Sigmoid colon (tissue), 6 donors: ENCODE measurements at regions not wholly inside any gene's neighbourhood (a gene's known extent, or its start where the extent isn't known, plus 50 kb on each side); places are given as distances from the start of the nearest gene placed in this dataset.

Experiments
- DNase-seq: peaks from one replicate; pipeline ENCODE4 v3.0.0-alpha.2; 2019
- H3K27ac ChIP-seq, 4 donors: fragments of 200-600 bp; sonication (generic); one replicate each; pipeline ENCODE4 v1.5.1; 2016 to 2019; ENCODE audit warnings: mild to moderate bottlenecking in 1 of 4
- H3K27me3 ChIP-seq, 3 donors: fragments of 200-600 bp; sonication (generic); one replicate each; pipeline ENCODE4 v1.5.1; 2019; ENCODE audit warnings: mild to moderate bottlenecking in 1 of 3
- H3K36me3 ChIP-seq, 4 donors: fragments of 200-600 bp; sonication (generic); one replicate each; pipeline ENCODE4 v1.5.1; 2016 to 2019
- H3K4me1 ChIP-seq, 4 donors: fragments of 200-600 bp; sonication (generic); one replicate each; pipeline ENCODE4 v1.5.1; 2017 to 2019
- H3K4me3 ChIP-seq, 4 donors: fragments of 200-600 bp; sonication (generic); one replicate each; pipeline ENCODE4 v1.5.1; 2017 to 2019; ENCODE audit warnings: mild to moderate bottlenecking in 2 of 4, moderate library complexity in 1 of 4
- H3K9me3 ChIP-seq, 4 donors: fragments of 200-600 bp in 3 of 4; sonication (generic) in 3 of 4; one replicate each; pipeline versions ENCODE4 v1.5.1 to v1.6.1; 2013 to 2019
- CTCF ChIP-seq, 4 experiments: fragments of 450-650 bp in 3 of 4; fragments of 200-600 bp in 1 of 4; IDR thresholded peaks; one replicate each; pipeline ENCODE4 v1.5.1; 2016 to 2019; ENCODE audit warnings: antibody characterized with exemption in 4 of 4, mild to moderate bottlenecking in 3 of 4, moderate library complexity in 2 of 4
- EP300 ChIP-seq, 4 donors: sonication (generic); formaldehyde crosslinking; IDR thresholded peaks; one replicate each; pipeline ENCODE4 v1.6.1; 2017; ENCODE audit warnings: antibody characterized with exemption in 4 of 4
- POLR2A ChIP-seq, 2 donors: fragments of 450-650 bp; IDR thresholded peaks; one replicate each; pipeline ENCODE4 v1.6.1; 2016; ENCODE audit warnings: antibody characterized with exemption in 2 of 2, mild to moderate bottlenecking in 2 of 2, moderate library complexity in 2 of 2
- POLR2AphosphoS5 ChIP-seq, 4 donors: sonication (generic); formaldehyde crosslinking; IDR thresholded peaks; one replicate each; pipeline ENCODE4 v1.6.1; 2017; ENCODE audit warnings: antibody characterized with exemption in 4 of 4
- WGBS, 2 donors: extraction: QIAGEN DNeasy Blood & Tissue Kit; methylation state at CpG; one replicate each; pipeline ENCODE4 v1.1.7; 2013; 5-methylcytosine and 5-hydroxymethylcytosine counted together
- intact Hi-C: fragments of 100-400 bp; cut with DNase I; formaldehyde crosslinking; loops from one replicate; pipeline ENCODE4 v1.15.1; 2023
- donor health status: healthy with polysubstance abuse.
- donor health status: healthy.

DNA sequence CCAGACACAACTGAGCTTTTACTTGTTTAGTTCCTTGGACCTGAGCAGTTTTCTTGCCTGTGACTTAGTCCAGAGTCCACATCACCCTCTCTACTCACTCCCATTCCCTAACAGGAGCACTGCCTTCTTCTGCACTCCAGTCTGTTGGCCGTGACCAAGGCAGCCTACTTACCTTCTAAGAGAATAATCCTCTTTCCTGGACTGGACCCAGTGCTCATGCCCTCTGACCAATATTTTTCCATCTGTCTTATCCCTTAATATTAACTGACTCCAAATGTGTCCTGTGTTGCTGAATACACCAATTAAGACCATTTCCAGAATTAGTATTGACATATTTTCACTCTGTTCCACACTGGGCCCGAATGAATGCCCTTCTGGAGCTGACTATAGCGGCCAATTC is 681.0 kb upstream of the KIF2B start:
- peaks cover 0 to under 1% (median 0%) of the 10 kb centered on the region in 4 donors for H3K4me1 ChIP-seq
- H3K27me3 ChIP-seq: no peaks in the 10 kb centered on the region
- no peak overlapping the region for H3K4me3 ChIP-seq
- intact Hi-C loops: no loop called here
- no peaks in the 10 kb centered on the region for H3K36me3 ChIP-seq
- no peak for TF ChIP-seq POLR2AphosphoS5 (IDR thresholded peaks at IDR 0.05)
- TF ChIP-seq CTCF (IDR thresholded peaks at IDR 0.05): no peak
- no peak for TF ChIP-seq EP300 (IDR thresholded peaks at IDR 0.05)
- TF ChIP-seq POLR2A (IDR thresholded peaks at IDR 0.05): no peak
- no peak overlapping the region for H3K27ac ChIP-seq
- H3K9me3 ChIP-seq: no peaks in the 10 kb centered on the region
- WGBS, 2 donors: 86 to 91% methylated on average over 3 of the region's 3 CpGs
- DNase-seq: no peak

DNA sequence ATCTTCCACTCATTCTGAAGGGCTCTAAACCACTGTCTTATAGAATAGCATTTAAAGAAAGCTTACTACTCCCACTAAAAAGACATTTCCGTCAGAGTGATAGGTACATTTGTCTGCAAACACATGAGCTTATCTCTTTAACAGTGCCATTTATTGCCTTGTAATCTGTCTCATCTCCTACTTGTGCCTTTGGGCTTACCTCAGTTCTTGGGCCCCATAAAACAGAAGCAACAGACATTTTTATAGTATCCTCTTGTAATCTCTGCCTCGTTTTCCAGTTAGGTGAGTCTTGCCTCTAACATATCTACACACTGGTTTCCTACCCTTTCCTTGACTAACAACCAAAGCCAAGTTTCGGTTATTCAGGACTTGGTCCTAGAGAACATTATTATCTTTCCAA is 681.4 kb upstream of the KIF2B start:
- peaks cover 0 to 5% (median 0%) of the 10 kb centered on the region in 4 donors for H3K4me1 ChIP-seq
- H3K27ac ChIP-seq: no peak overlapping the region
- 27 to 47% methylated on average over 3 of the region's 3 CpGs for WGBS, 2 donors
- no peak for TF ChIP-seq EP300 (IDR thresholded peaks at IDR 0.05)
- TF ChIP-seq POLR2A (IDR thresholded peaks at IDR 0.05): no peak
- no peak for TF ChIP-seq CTCF (IDR thresholded peaks at IDR 0.05)
- TF ChIP-seq POLR2AphosphoS5 (IDR thresholded peaks at IDR 0.05): no peak
- no peak for DNase-seq
- no peaks in the 10 kb centered on the region for H3K27me3 ChIP-seq
- H3K4me3 ChIP-seq: no peak overlapping the region
- intact Hi-C loops: no loop called here
- H3K9me3 ChIP-seq: no peaks in the 10 kb centered on the region
- no peaks in the 10 kb centered on the region for H3K36me3 ChIP-seq

DNA sequence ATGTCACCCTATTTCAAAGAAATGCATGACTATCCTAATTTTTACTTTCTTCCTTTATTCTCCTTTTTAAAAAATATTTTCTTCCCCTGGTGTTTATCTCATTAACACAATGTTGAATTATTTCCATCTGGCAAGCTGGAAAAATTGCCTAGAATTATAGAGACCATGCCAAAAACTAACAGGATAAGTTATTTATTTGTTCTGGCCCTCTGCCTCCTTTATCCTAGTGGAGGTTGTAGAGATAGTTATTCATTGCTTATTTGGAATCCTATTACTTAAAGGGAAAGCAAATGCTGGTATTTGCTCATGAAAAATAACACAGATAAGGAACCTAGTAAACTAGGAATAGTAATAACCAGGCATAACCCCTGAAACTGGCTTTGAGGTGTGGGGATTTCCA is 684.9 kb upstream of the KIF2B start:
- Histone ChIP-seq H3K4me1 (peaks cover 0 to 29% (median 0%) of the 10 kb centered on the region in 4 donors), H3K27me3 (no peaks in the 10 kb centered on the region), H3K9me3 (no peaks in the 10 kb centered on the region), H3K36me3 (no peaks in the 10 kb centered on the region), H3K27ac (no peak overlapping the region), H3K4me3 (no peak overlapping the region)
- no peak for DNase-seq
- TF ChIP-seq CTCF (IDR thresholded peaks at IDR 0.05) (no peak), EP300 (IDR thresholded peaks at IDR 0.05) (no peak), POLR2AphosphoS5 (IDR thresholded peaks at IDR 0.05) (no peak), POLR2A (IDR thresholded peaks at IDR 0.05) (no peak)
- intact Hi-C loops: no loop called here

DNA sequence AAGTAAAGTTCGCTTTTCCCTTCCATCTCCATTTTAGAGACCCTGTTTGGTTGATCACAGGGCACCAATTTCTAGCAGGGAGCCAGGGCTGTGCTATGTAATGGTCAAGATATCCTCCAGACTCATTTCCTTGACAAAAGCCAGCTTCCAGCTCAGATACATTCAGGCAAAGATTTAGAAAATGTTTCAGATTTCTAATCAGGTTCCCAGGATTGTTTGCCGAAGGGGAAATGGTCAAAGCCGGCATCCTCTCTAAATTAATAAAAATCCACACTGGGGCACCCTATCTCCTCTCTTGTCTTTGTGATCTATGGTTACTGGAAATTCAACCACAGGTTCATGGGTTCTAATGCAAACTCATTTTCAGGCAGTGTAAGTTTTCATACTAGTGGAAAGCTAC is 686.8 kb upstream of the KIF2B start:
- Histone ChIP-seq H3K27me3 (no peaks in the 10 kb centered on the region), H3K4me3 (no peak overlapping the region), H3K9me3 (no peaks in the 10 kb centered on the region), H3K36me3 (no peaks in the 10 kb centered on the region), H3K4me1 (peaks cover 0 to 34% (median 0%) of the 10 kb centered on the region in 4 donors), H3K27ac (no peak overlapping the region)
- intact Hi-C loops: no loop called here
- DNase-seq: no peak
- no peak for TF ChIP-seq POLR2A (IDR thresholded peaks at IDR 0.05)
- 59 to 82% methylated on average over 3 of the region's 3 CpGs for WGBS, 2 donors

DNA sequence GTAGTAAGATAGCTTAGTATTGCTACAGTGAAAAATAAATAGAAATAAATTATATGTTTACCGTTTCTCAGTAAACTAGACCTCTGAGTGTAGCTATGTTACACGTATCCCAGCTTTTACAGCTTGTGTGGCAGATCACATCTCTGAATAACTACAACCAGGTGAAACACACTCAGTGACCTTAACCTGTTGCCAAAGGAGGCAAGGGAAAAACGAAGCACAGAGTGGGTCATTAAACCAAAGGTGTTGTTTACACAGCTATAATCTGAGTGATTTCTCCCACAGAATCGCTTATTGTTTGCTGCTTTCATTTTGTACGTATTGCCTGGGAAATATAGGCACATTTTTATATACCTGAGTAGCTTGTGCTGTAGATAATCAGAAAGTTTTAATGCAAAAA is 688.2 kb upstream of the KIF2B start:
- no peak for TF ChIP-seq POLR2A (IDR thresholded peaks at IDR 0.05)
- no peak for TF ChIP-seq CTCF (IDR thresholded peaks at IDR 0.05)
- TF ChIP-seq EP300 (IDR thresholded peaks at IDR 0.05): no peak
- H3K4me3 ChIP-seq: no peak overlapping the region
- no peaks in the 10 kb centered on the region for H3K9me3 ChIP-seq
- 10 to 51% methylated on average over 5 of the region's 5 CpGs for WGBS, 2 donors
- no peak overlapping the region for H3K27ac ChIP-seq
- DNase-seq: no peak
- no peaks in the 10 kb centered on the region for H3K36me3 ChIP-seq
- H3K4me1 ChIP-seq: peaks cover 0 to 34% (median 0%) of the 10 kb centered on the region in 4 donors
- intact Hi-C loops: no loop called here
- H3K27me3 ChIP-seq: no peaks in the 10 kb centered on the region
